Panc1 (cell line): ENCODE measurements at regions not wholly inside any gene's neighbourhood (a gene's known extent, or its start where the extent isn't known, plus 50 kb on each side); places are given as distances from the start of the nearest gene placed in this dataset.

ENCODE experiments used
- CTCF ChIP-seq: fragments of 450-650 bp; IDR thresholded peaks from 2 replicates; pipeline ENCODE4 v1.5.1; 2017; ENCODE audit warnings: mild to moderate bottlenecking
- POLR2AphosphoS5 ChIP-seq: IDR thresholded peaks from 2 replicates; pipeline ENCODE4 v1.6.1; 2012; ENCODE audit warnings: mild to moderate bottlenecking, low read depth, low read length, moderate library complexity
- REST ChIP-seq, 2 experiments: IDR thresholded peaks; 2 replicates each; pipeline ENCODE4 v1.6.1; 2011 to 2012; ENCODE audit warnings: low read depth in 2 of 2, control low read depth in 1 of 2, low read length in 1 of 2, mild to moderate bottlenecking in 1 of 2, moderate library complexity in 1 of 2; ENCODE audit not compliant: insufficient read depth in 1 of 2
- SIN3A ChIP-seq: IDR thresholded peaks from 2 replicates; pipeline ENCODE4 v1.6.1; 2012; ENCODE audit warnings: low read depth, mild to moderate bottlenecking, low read length, moderate library complexity, borderline replicate concordance; ENCODE audit not compliant: insufficient read depth

- TF ChIP-seq CTCF (no peak), SIN3A (no peak), REST (IDR thresholded peaks at IDR 0.05; ENCODE audit: insufficient read depth in 1 of 2, low read depth in 2 of 2, low read length in 1 of 2) (no peak), POLR2AphosphoS5 (no peak)
Measured at GRCh38 chr12:75642226-75642625, 130.8 kb upstream of the KRR1 start.
